GM23338 (cell line): ENCODE measurements at regions not wholly inside any gene's neighbourhood (a gene's known extent, or its start where the extent isn't known, plus 50 kb on each side); places are given as distances from the start of the nearest gene placed in this dataset.

Experiments
- ATAC-seq: fragments of 200-7000 bp; cut with Tn5 transposase; 3 replicates; pipeline ENCODE4 v1.9.1; 2020
- DNase-seq: peaks from one replicate; pipeline ENCODE4 v3.0.0-alpha.2; 2015; ENCODE audit warnings: low spot score
- H2AFZ ChIP-seq: fragments of 200-600 bp; sonication (generic); 2 replicates; pipeline ENCODE4 v1.8.0; 2016; ENCODE audit warnings: antibody characterized with exemption, mild to moderate bottlenecking, moderate library complexity
- H3F3A ChIP-seq: fragments of 200-600 bp; sonication (generic); replicated peaks from 2 replicates; pipeline ENCODE4 v1.8.0; 2017; ENCODE audit warnings: antibody characterized with exemption, mixed run types, low read depth
- H3K27ac ChIP-seq: fragments of 200-600 bp; sonication (generic); 2 replicates; pipeline ENCODE4 v1.6.1; 2016; ENCODE audit warnings: low read depth
- H3K27me3 ChIP-seq: fragments of 200-600 bp; sonication (generic); 2 replicates; pipeline ENCODE4 v1.8.0; 2016; ENCODE audit warnings: mild to moderate bottlenecking, mixed run types, moderate library complexity; ENCODE audit not compliant: insufficient read depth
- H3K36me3 ChIP-seq: fragments of 200-600 bp; sonication (generic); 2 replicates; pipeline ENCODE4 v1.8.0; 2016; ENCODE audit warnings: mild to moderate bottlenecking; ENCODE audit not compliant: insufficient read depth
- H3K4me1 ChIP-seq: fragments of 200-600 bp; sonication (generic); 2 replicates; pipeline ENCODE4 v1.8.0; 2016; ENCODE audit warnings: mild to moderate bottlenecking, moderate library complexity; ENCODE audit not compliant: insufficient read depth
- H3K4me2 ChIP-seq: fragments of 200-600 bp; sonication (generic); 2 replicates; pipeline ENCODE4 v1.7.1; 2017; ENCODE audit warnings: mixed run types
- H3K4me3 ChIP-seq: fragments of 200-600 bp; sonication (generic); 2 replicates; pipeline ENCODE4 v1.6.1; 2016; ENCODE audit warnings: mixed run types
- H3K79me2 ChIP-seq: fragments of 200-600 bp; sonication (generic); replicated peaks from 2 replicates; pipeline ENCODE4 v1.8.0; 2017; ENCODE audit warnings: mild to moderate bottlenecking; ENCODE audit not compliant: insufficient read depth
- H3K9me2 ChIP-seq: fragments of 200-600 bp; sonication (generic); 2 replicates; pipeline ENCODE4 v1.8.0; 2017; ENCODE audit not compliant: insufficient read depth
- H4K20me1 ChIP-seq: fragments of 200-600 bp; sonication (generic); replicated peaks from 2 replicates; pipeline ENCODE4 v1.8.0; 2017; ENCODE audit warnings: mild to moderate bottlenecking; ENCODE audit not compliant: insufficient read depth
- H3K27ac Mint-ChIP-seq: 2 replicates; pipeline ENCODE4 v1.8.0; 2020; ENCODE audit warnings: inconsistent platforms, mild to moderate bottlenecking, moderate library complexity, mixed read lengths
- H3K27me3 Mint-ChIP-seq: 3 replicates; pipeline ENCODE4 v1.8.0; 2022; ENCODE audit warnings: low read depth, mild to moderate bottlenecking, moderate library complexity, mixed read lengths, inconsistent platforms; ENCODE audit not compliant: insufficient read depth, poor library complexity
- H3K36me3 Mint-ChIP-seq: 3 replicates; pipeline ENCODE4 v1.8.0; 2021; ENCODE audit warnings: low read depth, mild to moderate bottlenecking, inconsistent platforms, moderate library complexity, mixed read lengths
- H3K4me1 Mint-ChIP-seq: 3 replicates; pipeline ENCODE4 v1.8.0; 2020; ENCODE audit warnings: mild to moderate bottlenecking, inconsistent platforms, mixed read lengths
- H3K4me3 Mint-ChIP-seq: 3 replicates; pipeline ENCODE4 v1.8.0; 2021; ENCODE audit warnings: moderate library complexity, mild to moderate bottlenecking, inconsistent platforms, mixed read lengths
- H3K9me3 Mint-ChIP-seq: 3 replicates; pipeline ENCODE4 v1.8.0; 2020; ENCODE audit warnings: moderate library complexity, mild to moderate bottlenecking, inconsistent platforms, mixed read lengths
- ETS1 ChIP-seq: IDR thresholded peaks from 2 replicates; pipeline ENCODE4 v1.6.1; 2016; ENCODE audit warnings: antibody characterized with exemption
- EZH2 ChIP-seq: fragments of 200-600 bp; sonication (generic); IDR thresholded peaks from one replicate; pipeline ENCODE4 v1.8.0; 2017; ENCODE audit warnings: antibody characterized with exemption, mild to moderate bottlenecking, low read depth; ENCODE audit not compliant: unreplicated experiment
- JUNB ChIP-seq: IDR thresholded peaks from one replicate; pipeline ENCODE4 v1.6.1; 2016; ENCODE audit warnings: antibody characterized with exemption; ENCODE audit not compliant: unreplicated experiment
- NANOG ChIP-seq: IDR thresholded peaks from 2 replicates; pipeline ENCODE4 v1.6.1; 2016; ENCODE audit warnings: antibody characterized with exemption, borderline replicate concordance
- POLR2AphosphoS5 ChIP-seq: IDR thresholded peaks from 2 replicates; pipeline ENCODE4 v1.6.1; 2016; ENCODE audit warnings: antibody characterized with exemption, low read depth
- REST ChIP-seq: IDR thresholded peaks from one replicate; pipeline ENCODE4 v1.6.1; 2018; ENCODE audit warnings: antibody characterized with exemption; ENCODE audit not compliant: unreplicated experiment
- ZNF114 ChIP-seq: fragments of 250-450 bp; sonication (Bioruptor Pico); IDR thresholded peaks from 2 replicates; pipeline ENCODE4 v1.5.0; 2020; ENCODE audit warnings: mild to moderate bottlenecking, moderate library complexity
- ZNF462 ChIP-seq: fragments of 250-450 bp; sonication (Bioruptor Pico); IDR thresholded peaks from 2 replicates; pipeline ENCODE4 v1.5.0; 2020; ENCODE audit warnings: mild to moderate bottlenecking, moderate library complexity

- TF ChIP-seq ZNF462 (CRISPR knock-in tag): no peak
- TF ChIP-seq JUNB: no peak
- no peak for TF ChIP-seq NANOG
- no peak for TF ChIP-seq ETS1
Measured at GRCh38 chr11:69401715-69402114, 79.7 kb upstream of the LINC01488 start (continued).

GRCh38 chr11:69402251-69402887 lies 79.1 kb upstream of the LINC01488 start:
- DNase-seq: no peak
- Mint-ChIP-seq H3K27ac (no peak overlapping the region), H3K27me3 (peaks cover 12% of the 10 kb centered on the region), H3K9me3 (peaks cover 20% of the 10 kb centered on the region), H3K36me3 (peaks cover 9% of the 10 kb centered on the region; the same call in 1 of the 3 replicates), H3K4me3 (no peak overlapping the region), H3K4me1 (peaks cover 8% of the 10 kb centered on the region)
- Histone ChIP-seq H3K79me2 (no peaks in the 10 kb centered on the region), H4K20me1 (no peaks in the 10 kb centered on the region), H3F3A (no peaks in the 10 kb centered on the region), H3K27me3 (no peaks in the 10 kb centered on the region), H3K36me3 (no peaks in the 10 kb centered on the region), H3K4me1 (no peaks in the 10 kb centered on the region), H3K27ac (no peak overlapping the region), H3K4me2 (no peak overlapping the region), H2AFZ (no peak overlapping the region), H3K9me2 (0 out of 2 replicates have a peak, but pooled peaks cover 7% of the 10 kb centered on the region), H3K4me3 (no peak overlapping the region)
- ATAC-seq: no peak
- TF ChIP-seq POLR2AphosphoS5 (no peak), NANOG (no peak), EZH2 (no peak), JUNB (no peak), ZNF114 (no peak), REST (no peak)
